ENCODE measurements at regions not wholly inside any gene's neighbourhood (a gene's known extent, or its start where the extent isn't known, plus 50 kb on each side); places are given as distances from the start of the nearest gene placed in this dataset.

- TF ChIP-seq GTF3C2 (IDR thresholded peaks at IDR 0.05; ENCODE audit: borderline replicate concordance, extremely low read depth, insufficient read length) (no peak), ZNF324 (CRISPR knock-in tag; IDR thresholded peaks at IDR 0.05) (no peak), E2F1 (CRISPR knock-in tag; IDR thresholded peaks at IDR 0.05) (no peak), EHMT2 (IDR thresholded peaks at IDR 0.05) (no peak), RAD21 (CRISPR knock-in tag; conservative IDR thresholded peaks at IDR 0.05 in 1 of 2, IDR thresholded peaks at IDR 0.05 in 1 of 2) (no peak), KLF1 (tag; IDR thresholded peaks at IDR 0.05) (no peak), ZNF644 (tag; IDR thresholded peaks at IDR 0.05; ENCODE audit: low read depth) (peak; percentile 48; the same call in 1 of the 2 replicates), ZZZ3 (IDR thresholded peaks at IDR 0.05) (no peak), ZEB2 (IDR thresholded peaks at IDR 0.05) (peak; percentile 46), ZNF184 (CRISPR knock-in tag; IDR thresholded peaks at IDR 0.05) (no peak), PBX2 (CRISPR knock-in tag; IDR thresholded peaks at IDR 0.05; ENCODE audit: low read depth) (no peak), PBX2 (tag; conservative IDR thresholded peaks at IDR 0.05; ENCODE audit: low read depth) (no peak), SMAD4 (CRISPR knock-in tag; conservative IDR thresholded peaks at IDR 0.05) (peak; percentile 58), KLF6 (CRISPR knock-in tag; IDR thresholded peaks at IDR 0.05; ENCODE audit: borderline replicate concordance) (no peak), KDM2B (CRISPR knock-in tag; IDR thresholded peaks at IDR 0.05) (no peak), EP300 (IDR thresholded peaks at IDR 0.05; ENCODE audit: low read length) (peak; percentile 94), RBM39 (optimal IDR thresholded peaks at IDR 0.05; ENCODE audit: low read depth, low read length) (no peak), U2AF2 (optimal IDR thresholded peaks at IDR 0.05; ENCODE audit: low read depth, low read length) (no peak), KAT8 (IDR thresholded peaks at IDR 0.05; ENCODE audit: low read depth) (no peak), FOXP1 (CRISPR knock-in tag; IDR thresholded peaks at IDR 0.05) (no peak), MEIS2 (IDR thresholded peaks at IDR 0.05; ENCODE audit: partially characterized antibody) (peak; percentile 32), PHF8 (IDR thresholded peaks at IDR 0.05; ENCODE audit: borderline replicate concordance, low read length) (no peak)
Observed at GRCh38 chr3:170727754-170728153, 141.9 kb upstream of the SLC7A14 start (continued).

Data from K562 (cell line).